ENCODE measurements at regions not wholly inside any gene's neighbourhood (a gene's known extent, or its start where the extent isn't known, plus 50 kb on each side); places are given as distances from the start of the nearest gene placed in this dataset.

GRCh38 chr11:112655371-112655770, 305.8 kb upstream of the NCAM1 start:
- Histone ChIP-seq H3K36me3 (ENCODE audit: control insufficient read depth in 4 of 4, insufficient read depth in 3 of 4, low read depth in 1 of 4, low read length in 3 of 4) (no peaks in the 10 kb centered on the region), H3K27ac (ENCODE audit: low read depth in 1 of 2, low read length in 2 of 2) (no peak overlapping the region), H3K27me3 (ENCODE audit: control insufficient read depth in 4 of 4, insufficient read depth in 4 of 4, low read length in 3 of 4) (no peaks in the 10 kb centered on the region), H3K4me1 (ENCODE audit: control insufficient read depth in 4 of 4, insufficient read depth in 4 of 4, low read length in 3 of 4) (no peaks in the 10 kb centered on the region), H3K9ac (ENCODE audit: low read depth in 1 of 2, low read length in 2 of 2) (no peak overlapping the region), H3K4me3 (ENCODE audit: low read depth in 1 of 3, low read length in 3 of 3) (no peak overlapping the region), H3K9me3 (ENCODE audit: control insufficient read depth in 4 of 4, low read length in 3 of 4) (no peaks in the 10 kb centered on the region)
- 57% methylated on average over 2 of the region's 2 CpGs for WGBS
- no peak for DNase-seq (ENCODE audit: low spot score)
- TF ChIP-seq ZBTB33 (IDR thresholded peaks at IDR 0.05): no peak
- no peak for TF ChIP-seq HNF4A (conservative IDR thresholded peaks at IDR 0.05)
- peak; percentile 72 for TF ChIP-seq NR2F2 (IDR thresholded peaks at IDR 0.05)
- no peak for TF ChIP-seq YY1 (IDR thresholded peaks at IDR 0.05)
- no peak for TF ChIP-seq TAF1 (conservative IDR thresholded peaks at IDR 0.05)
- TF ChIP-seq HNF4G (IDR thresholded peaks at IDR 0.05): no peak
- no peak for TF ChIP-seq REST (IDR thresholded peaks at IDR 0.05)
- no peak for TF ChIP-seq ATF3 (IDR thresholded peaks at IDR 0.05)
- no peak for TF ChIP-seq FOXA1 (IDR thresholded peaks at IDR 0.05)
- peak; percentile 17 to 25 for TF ChIP-seq RAD21 (IDR thresholded peaks at IDR 0.05)

GRCh38 chr11:112656772-112657428, 304.3 kb upstream of the NCAM1 start:
- DNase-seq (ENCODE audit: low spot score): no peak
- H3K36me3 ChIP-seq (ENCODE audit: control insufficient read depth in 4 of 4, insufficient read depth in 3 of 4, low read depth in 1 of 4, low read length in 3 of 4): no peaks in the 10 kb centered on the region
- no peaks in the 10 kb centered on the region for H3K9me3 ChIP-seq (ENCODE audit: control insufficient read depth in 4 of 4, low read length in 3 of 4)
- TF ChIP-seq NR2F2 (IDR thresholded peaks at IDR 0.05): no peak
- no peak for TF ChIP-seq HNF4A (conservative IDR thresholded peaks at IDR 0.05)
- no peak for TF ChIP-seq GABPA (IDR thresholded peaks at IDR 0.05 in 1 of 2, conservative IDR thresholded peaks at IDR 0.05 in 1 of 2)
- TF ChIP-seq MAX (IDR thresholded peaks at IDR 0.05): no peak
- TF ChIP-seq RAD21 (IDR thresholded peaks at IDR 0.05): no peak
- no peak for TF ChIP-seq EGR1 (IDR thresholded peaks at IDR 0.05; ENCODE audit: low read depth in 2 of 2)
- TF ChIP-seq YY1 (IDR thresholded peaks at IDR 0.05): no peak
- no peak overlapping the region for H3K9ac ChIP-seq (ENCODE audit: low read depth in 1 of 2, low read length in 2 of 2)
- 70% methylated on average over 6 of the region's 6 CpGs for WGBS
- no peak overlapping the region for H3K27ac ChIP-seq (ENCODE audit: low read depth in 1 of 2, low read length in 2 of 2)
- no peaks in the 10 kb centered on the region for H3K4me1 ChIP-seq (ENCODE audit: control insufficient read depth in 4 of 4, insufficient read depth in 4 of 4, low read length in 3 of 4)
- H3K27me3 ChIP-seq (ENCODE audit: control insufficient read depth in 4 of 4, insufficient read depth in 4 of 4, low read length in 3 of 4): no peaks in the 10 kb centered on the region
- no peak overlapping the region for H3K4me3 ChIP-seq (ENCODE audit: low read depth in 1 of 3, low read length in 3 of 3)

All from liver (tissue), 7 donors.